AG04449 (cell line): ENCODE measurements at regions not wholly inside any gene's neighbourhood (a gene's known extent, or its start where the extent isn't known, plus 50 kb on each side); places are given as distances from the start of the nearest gene placed in this dataset.

ENCODE experiments used
- CTCF ChIA-PET: fragments of 350-600 bp; formaldehyde crosslinking; extraction: SDS; loops from one replicate; lab custom pipeline; 2021; ENCODE audit warnings: antibody characterized with exemption; lab: Yijun Ruan, JAX
- POLR2A ChIA-PET: fragments of 400-600, 350-600 bp; formaldehyde crosslinking; extraction: SDS; loops from one replicate; lab custom pipeline; 2020; ENCODE audit warnings: antibody characterized with exemption, inconsistent platforms; lab: Yijun Ruan, JAX
- DNase-seq: peaks from one replicate; pipeline ENCODE4 v3.0.0-alpha.2; 2010; ENCODE audit warnings: low read depth, low spot score
- H3K4me3 ChIP-seq: 2 replicates; pipeline ENCODE4 v1.5.1; 2011; ENCODE audit warnings: low read depth, mild to moderate bottlenecking, control low read depth, low read length
- TF ChIP-seq, protein P1 (sequence below): IDR thresholded peaks from one replicate; pipeline ENCODE4 v1.5.1; 2011; ENCODE audit warnings: mild to moderate bottlenecking, moderate library complexity, low read length, control low read depth, inconsistent platforms; ENCODE audit not compliant: insufficient read depth; ENCODE audit errors: missing control alignments

DNA sequence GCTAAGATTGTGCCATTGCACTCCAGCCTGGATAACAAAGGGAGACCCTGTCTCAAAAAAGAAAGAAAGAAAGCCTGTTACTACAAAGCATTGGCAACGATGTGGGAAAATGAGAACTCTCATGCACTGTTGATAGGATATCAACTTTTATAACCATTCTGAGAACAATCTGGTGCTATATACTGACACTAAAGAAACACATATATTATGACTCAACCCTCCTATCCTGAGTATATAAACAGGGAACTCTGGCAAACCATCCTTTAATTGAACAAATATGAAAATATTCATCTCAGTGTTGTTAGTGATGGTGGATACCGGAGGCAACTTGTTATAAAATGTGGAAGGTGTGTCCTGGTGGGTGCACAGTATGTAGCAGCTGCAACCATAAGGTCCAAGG lies 53.0 kb upstream of the SOD3 start:
- ChIA-PET POLR2A (no interaction called here), CTCF (no interaction called here)

DNA sequence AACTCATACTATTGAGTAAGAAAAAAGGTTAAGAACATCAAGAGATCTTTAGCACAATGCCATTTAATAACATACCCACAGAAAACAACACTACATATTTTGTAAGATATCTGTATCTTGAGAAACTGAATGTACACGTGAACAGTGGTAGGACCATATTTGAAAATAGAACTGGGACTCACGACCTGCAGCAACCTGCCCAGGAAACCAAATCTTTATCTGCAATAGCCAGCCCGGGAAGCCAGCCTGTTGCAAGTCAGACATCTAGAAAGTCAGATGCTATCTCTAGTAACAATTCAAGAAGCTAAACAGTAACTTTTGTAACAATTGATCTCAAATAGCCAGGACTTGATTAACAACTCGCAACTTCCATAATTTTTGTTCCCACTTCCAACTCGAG lies 52.6 kb upstream of the SOD3 start:
- ChIA-PET CTCF (interaction anchor here (1.1 kb wide), 1 partner anchor 238 kb away, joined by 3 read pairs; no protein-coding TSS in a partner anchor), POLR2A (no interaction called here)
- TF ChIP-seq, protein P1, sequence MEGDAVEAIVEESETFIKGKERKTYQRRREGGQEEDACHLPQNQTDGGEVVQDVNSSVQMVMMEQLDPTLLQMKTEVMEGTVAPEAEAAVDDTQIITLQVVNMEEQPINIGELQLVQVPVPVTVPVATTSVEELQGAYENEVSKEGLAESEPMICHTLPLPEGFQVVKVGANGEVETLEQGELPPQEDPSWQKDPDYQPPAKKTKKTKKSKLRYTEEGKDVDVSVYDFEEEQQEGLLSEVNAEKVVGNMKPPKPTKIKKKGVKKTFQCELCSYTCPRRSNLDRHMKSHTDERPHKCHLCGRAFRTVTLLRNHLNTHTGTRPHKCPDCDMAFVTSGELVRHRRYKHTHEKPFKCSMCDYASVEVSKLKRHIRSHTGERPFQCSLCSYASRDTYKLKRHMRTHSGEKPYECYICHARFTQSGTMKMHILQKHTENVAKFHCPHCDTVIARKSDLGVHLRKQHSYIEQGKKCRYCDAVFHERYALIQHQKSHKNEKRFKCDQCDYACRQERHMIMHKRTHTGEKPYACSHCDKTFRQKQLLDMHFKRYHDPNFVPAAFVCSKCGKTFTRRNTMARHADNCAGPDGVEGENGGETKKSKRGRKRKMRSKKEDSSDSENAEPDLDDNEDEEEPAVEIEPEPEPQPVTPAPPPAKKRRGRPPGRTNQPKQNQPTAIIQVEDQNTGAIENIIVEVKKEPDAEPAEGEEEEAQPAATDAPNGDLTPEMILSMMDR, result no peak
- no peak for DNase-seq
- no peak overlapping the region for H3K4me3 ChIP-seq

More for the DNA sequence above, 53.0 kb upstream of the SOD3 start:
- DNase-seq, result no peak
- no peak overlapping the region for H3K4me3 ChIP-seq
- TF ChIP-seq, protein P1, result no peak

DNA sequence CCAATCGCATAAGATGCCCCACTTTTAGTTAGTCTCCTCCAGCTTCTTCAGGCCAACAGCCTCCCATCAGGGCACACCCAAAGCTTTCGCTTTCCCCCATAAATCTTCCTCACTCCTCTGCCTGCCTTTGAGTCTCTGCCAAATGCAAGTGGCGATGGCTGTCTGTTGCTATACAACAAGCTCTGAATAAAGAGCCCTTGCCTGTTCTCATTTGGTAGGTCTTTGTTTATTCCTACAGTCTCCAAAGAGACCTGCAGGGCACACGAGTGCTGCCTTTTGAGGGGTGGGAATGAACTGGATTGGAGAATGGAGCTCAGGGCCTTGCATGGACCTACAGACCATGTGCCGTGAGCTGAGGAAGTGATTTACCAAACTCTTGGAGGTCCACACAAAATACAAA lies 52.2 kb upstream of the SOD3 start:
- TF ChIP-seq, protein P1, result no peak
- CTCF ChIA-PET, result interaction anchor here (0.6 to 1.1 kb wide), 2 partner anchors 18 to 237 kb away, joined by 3 read pairs; no protein-coding TSS in a partner anchor
- POLR2A ChIA-PET, result no interaction called here
- DNase-seq, result no peak
- no peak overlapping the region for H3K4me3 ChIP-seq

DNA sequence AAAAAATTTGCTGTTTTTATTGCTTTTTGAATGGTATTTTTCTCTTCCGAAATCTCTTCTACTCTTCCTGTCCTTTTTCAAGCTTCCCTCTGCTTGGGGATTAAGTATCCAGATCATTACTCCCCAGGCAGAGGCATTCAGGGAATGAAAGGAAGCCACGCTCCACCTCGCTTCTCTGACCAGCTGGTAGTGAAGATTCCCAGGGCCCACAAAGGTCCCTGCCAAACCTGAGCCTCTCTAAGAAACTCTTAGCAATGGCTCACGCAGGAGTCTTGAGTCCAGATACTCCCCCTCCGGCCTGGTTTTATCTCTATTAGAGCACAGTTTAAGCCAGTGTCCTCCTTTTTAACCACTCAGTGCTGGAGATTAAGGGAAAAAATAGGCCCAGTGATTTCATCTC lies 51.4 kb upstream of the SOD3 start:
- ChIA-PET POLR2A (no interaction called here), CTCF (interaction anchor here (0.6 to 1.1 kb wide), 2 partner anchors 18 to 236 kb away, joined by 3 read pairs; no protein-coding TSS in a partner anchor)
- no peak overlapping the region for H3K4me3 ChIP-seq
- TF ChIP-seq, protein P1, result no peak
- DNase-seq, result no peak

DNA sequence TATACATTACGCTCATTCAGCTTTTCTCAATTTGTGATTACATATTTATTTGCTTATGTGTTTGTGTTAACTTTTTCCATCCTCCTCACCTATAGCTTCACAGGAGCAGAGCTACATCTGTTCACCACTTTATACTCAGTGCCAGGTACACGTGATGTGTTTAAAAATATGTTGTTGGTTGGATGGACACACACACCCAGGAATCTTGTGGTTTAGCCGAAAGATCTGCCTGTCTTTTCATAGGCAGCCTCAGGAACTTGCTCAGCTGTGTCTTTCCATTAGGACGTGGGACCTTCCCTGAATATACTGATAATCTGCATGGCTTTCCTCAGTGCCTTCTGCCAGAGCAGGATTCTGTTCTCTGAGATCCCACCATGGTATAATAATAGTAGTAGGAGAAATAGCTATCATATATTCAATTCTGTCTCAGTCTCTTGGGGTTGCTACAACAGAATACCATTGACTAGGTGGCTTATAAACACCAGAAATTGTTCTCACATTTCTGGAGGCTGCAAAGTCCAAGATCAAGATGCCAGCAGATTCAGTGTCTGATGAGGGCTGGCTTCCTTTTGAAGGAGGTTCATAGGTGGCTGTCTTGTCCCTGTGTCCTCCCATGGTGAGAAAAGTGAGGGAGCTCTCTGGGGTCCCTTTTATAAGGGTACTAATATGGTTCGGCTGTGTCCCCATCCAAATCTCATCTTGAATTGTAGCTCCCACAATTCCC lies 50.0 kb upstream of the SOD3 start:
- TF ChIP-seq, protein P1, result no peak
- H3K4me3 ChIP-seq, result no peak overlapping the region
- DNase-seq, result no peak
- CTCF ChIA-PET, result interaction anchor here (0.6 to 1.3 kb wide), 3 partner anchors 9 to 235 kb away, joined by 3 to 4 read pairs (median 3); no protein-coding TSS in a partner anchor
- POLR2A ChIA-PET, result no interaction called here
